HFFc6 (cell line): ENCODE measurements at regions not wholly inside any gene's neighbourhood (a gene's known extent, or its start where the extent isn't known, plus 50 kb on each side); places are given as distances from the start of the nearest gene placed in this dataset.
A peak's percentile ranks its signal among the peaks of the same experiment; 100 is the strongest.

Experiments
- DNase-seq: peaks from one replicate; pipeline ENCODE4 v3.0.0-alpha.2; 2018
- H3K27ac Mint-ChIP-seq: 2 replicates; pipeline ENCODE4 v1.8.0; 2020; ENCODE audit warnings: mild to moderate bottlenecking, mixed read lengths
- H3K27me3 Mint-ChIP-seq: 2 replicates; pipeline ENCODE4 v1.8.0; 2021; ENCODE audit warnings: mild to moderate bottlenecking, moderate library complexity, mixed read lengths; ENCODE audit not compliant: insufficient read depth
- H3K36me3 Mint-ChIP-seq: 2 replicates; pipeline ENCODE4 v1.8.0; 2021; ENCODE audit warnings: low read depth, mixed read lengths
- H3K4me1 Mint-ChIP-seq: 2 replicates; pipeline ENCODE4 v1.8.0; 2020; ENCODE audit warnings: low read depth, mixed read lengths
- H3K4me3 Mint-ChIP-seq: 2 replicates; pipeline ENCODE4 v1.8.0; 2020; ENCODE audit warnings: mild to moderate bottlenecking, moderate library complexity, mixed read lengths
- H3K9me3 Mint-ChIP-seq: 2 replicates; pipeline ENCODE4 v1.8.0; 2020; ENCODE audit warnings: mild to moderate bottlenecking, mixed read lengths
- TF ChIP-seq, protein P1 (sequence below): fragments of 200-600 bp; sonication (generic); IDR thresholded peaks from 2 replicates; pipeline ENCODE4 v1.5.0; 2021; ENCODE audit warnings: antibody characterized with exemption, mild to moderate bottlenecking

DNA sequence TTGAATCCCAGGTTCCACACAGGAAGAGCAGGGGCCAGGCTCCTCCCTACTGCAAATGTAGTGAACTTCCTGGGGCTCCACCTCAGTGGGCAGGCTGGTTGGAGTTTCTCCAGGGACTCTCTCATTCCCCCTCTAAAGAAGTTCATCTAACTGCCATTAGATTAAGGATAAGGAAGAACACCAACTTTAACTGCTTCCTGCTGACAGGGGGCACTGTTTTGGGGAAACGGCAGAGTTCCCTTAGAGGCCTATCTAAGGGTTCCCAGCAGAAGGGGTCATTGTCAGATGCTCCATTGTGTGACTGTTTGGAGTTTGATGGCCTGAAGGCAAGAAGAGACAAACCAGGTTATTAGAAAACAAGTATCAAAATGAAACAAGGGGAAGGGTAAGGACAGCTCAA, 2159.7 kb upstream of the PIK3C3 start:
- Mint-ChIP-seq H3K36me3 (no peaks in the 10 kb centered on the region), H3K27ac (no peak overlapping the region), H3K27me3 (no peaks in the 10 kb centered on the region), H3K4me3 (no peak overlapping the region; the same call in 1 of the 2 replicates), H3K4me1 (peaks cover 27% of the 10 kb centered on the region), H3K9me3 (no peaks in the 10 kb centered on the region)
- no peak for DNase-seq
- TF ChIP-seq, protein P1, sequence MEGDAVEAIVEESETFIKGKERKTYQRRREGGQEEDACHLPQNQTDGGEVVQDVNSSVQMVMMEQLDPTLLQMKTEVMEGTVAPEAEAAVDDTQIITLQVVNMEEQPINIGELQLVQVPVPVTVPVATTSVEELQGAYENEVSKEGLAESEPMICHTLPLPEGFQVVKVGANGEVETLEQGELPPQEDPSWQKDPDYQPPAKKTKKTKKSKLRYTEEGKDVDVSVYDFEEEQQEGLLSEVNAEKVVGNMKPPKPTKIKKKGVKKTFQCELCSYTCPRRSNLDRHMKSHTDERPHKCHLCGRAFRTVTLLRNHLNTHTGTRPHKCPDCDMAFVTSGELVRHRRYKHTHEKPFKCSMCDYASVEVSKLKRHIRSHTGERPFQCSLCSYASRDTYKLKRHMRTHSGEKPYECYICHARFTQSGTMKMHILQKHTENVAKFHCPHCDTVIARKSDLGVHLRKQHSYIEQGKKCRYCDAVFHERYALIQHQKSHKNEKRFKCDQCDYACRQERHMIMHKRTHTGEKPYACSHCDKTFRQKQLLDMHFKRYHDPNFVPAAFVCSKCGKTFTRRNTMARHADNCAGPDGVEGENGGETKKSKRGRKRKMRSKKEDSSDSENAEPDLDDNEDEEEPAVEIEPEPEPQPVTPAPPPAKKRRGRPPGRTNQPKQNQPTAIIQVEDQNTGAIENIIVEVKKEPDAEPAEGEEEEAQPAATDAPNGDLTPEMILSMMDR = peak; percentile 33; the same call in 1 of the 2 replicates

DNA sequence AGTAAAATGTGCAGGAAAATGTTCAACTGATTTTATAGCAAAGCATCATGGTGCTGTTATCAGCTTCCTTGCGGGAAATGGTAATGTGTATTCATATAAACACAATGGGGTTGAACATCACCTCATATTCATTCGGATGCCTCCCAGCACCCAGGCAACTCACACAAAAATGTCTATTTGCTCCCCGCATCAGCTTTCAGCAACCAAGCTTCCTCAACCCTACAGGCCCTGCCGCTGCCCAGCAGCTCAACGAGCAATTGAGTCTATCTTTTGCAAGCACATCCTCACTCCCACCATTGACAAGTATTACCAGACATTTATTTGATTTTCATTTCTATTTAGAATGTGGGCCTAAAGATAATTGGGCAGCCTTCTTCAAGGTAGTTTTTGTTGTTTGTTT, 2161.4 kb upstream of the PIK3C3 start:
- Mint-ChIP-seq H3K27ac (no peak overlapping the region), H3K4me1 (peaks cover 27% of the 10 kb centered on the region), H3K27me3 (no peaks in the 10 kb centered on the region), H3K4me3 (no peak overlapping the region), H3K36me3 (no peaks in the 10 kb centered on the region), H3K9me3 (no peaks in the 10 kb centered on the region)
- DNase-seq = no peak
- TF ChIP-seq, protein P1 = no peak

DNA sequence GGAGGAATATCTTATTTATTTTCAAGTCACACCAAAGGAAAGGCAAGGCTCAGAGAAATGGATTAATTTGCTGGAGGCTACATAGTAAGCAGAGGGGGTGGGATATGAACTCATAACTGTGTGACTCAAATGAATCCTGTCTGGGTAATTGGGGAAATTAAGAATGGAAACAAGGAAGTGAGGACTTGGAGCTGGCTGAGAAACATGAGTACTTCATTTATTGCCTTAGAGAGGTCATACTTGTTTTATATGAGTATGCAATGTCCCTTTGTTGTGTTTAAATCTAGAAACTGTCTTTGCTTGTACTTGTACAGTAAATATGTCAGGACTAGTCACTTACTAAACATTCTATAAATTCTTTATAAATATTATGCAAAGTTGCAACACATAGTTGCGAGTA, 2166.7 kb upstream of the PIK3C3 start:
- H3K27ac Mint-ChIP-seq = no peak overlapping the region
- H3K27me3 Mint-ChIP-seq = no peaks in the 10 kb centered on the region; the same call in 1 of the 2 replicates
- no peaks in the 10 kb centered on the region for H3K9me3 Mint-ChIP-seq
- H3K4me1 Mint-ChIP-seq = peaks cover 31% of the 10 kb centered on the region
- no peak overlapping the region; the same call in 1 of the 2 replicates for H3K4me3 Mint-ChIP-seq
- TF ChIP-seq, protein P1 = no peak
- no peak for DNase-seq
- H3K36me3 Mint-ChIP-seq = no peaks in the 10 kb centered on the region

DNA sequence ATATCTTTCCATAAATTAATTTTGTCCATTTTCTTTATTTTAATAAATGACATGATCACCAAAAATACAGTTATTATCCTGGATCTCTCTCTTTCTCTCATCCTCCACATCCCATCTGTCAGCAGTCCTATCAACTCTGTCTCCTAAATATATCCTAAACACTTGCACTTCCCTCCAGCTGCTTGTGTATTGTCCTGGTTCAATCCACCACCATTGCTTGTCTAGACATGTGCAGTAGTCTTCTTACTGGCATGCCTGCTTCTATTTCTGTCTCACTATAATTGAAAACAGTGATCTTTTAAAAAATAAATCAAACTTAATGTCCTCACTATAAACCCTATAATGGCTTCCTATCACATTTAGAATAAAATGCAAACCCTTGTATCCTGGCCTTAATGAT, 2168.6 kb upstream of the PIK3C3 start:
- Mint-ChIP-seq H3K4me3 (no peak overlapping the region), H3K27ac (no peak overlapping the region), H3K27me3 (no peaks in the 10 kb centered on the region; the same call in 1 of the 2 replicates), H3K4me1 (peaks cover 31% of the 10 kb centered on the region), H3K36me3 (no peaks in the 10 kb centered on the region), H3K9me3 (no peaks in the 10 kb centered on the region)
- TF ChIP-seq, protein P1 = no peak
- DNase-seq = no peak

DNA sequence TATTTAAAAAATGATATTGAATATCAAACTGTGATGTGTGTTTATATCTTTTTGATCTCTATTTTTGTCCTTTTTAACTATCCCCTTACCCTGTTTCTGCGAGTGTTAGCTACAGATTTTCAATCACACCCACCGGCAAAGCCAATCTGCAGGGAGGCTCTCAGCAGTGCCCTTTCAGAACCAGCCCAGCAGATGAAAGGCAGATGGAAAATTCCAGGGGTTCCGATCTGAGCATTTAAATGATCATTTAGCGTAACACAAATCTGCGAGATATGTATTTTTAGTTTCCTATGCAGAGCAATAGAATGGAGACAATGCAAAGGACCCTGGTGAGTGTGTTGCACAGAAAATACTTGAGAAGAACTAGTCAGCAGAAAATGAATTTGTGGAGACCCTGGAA, 2170.5 kb upstream of the PIK3C3 start:
- no peak overlapping the region for H3K4me3 Mint-ChIP-seq

More for the DNA sequence above, 2170.5 kb upstream of the PIK3C3 start:
- Mint-ChIP-seq H3K9me3 (no peaks in the 10 kb centered on the region), H3K36me3 (no peaks in the 10 kb centered on the region), H3K27me3 (no peaks in the 10 kb centered on the region; the same call in 1 of the 2 replicates), H3K4me1 (peaks cover 30% of the 10 kb centered on the region), H3K27ac (no peak overlapping the region)
- no peak for DNase-seq
- TF ChIP-seq, protein P1 = no peak
